ENCODE measurements at regions not wholly inside any gene's neighbourhood (a gene's known extent, or its start where the extent isn't known, plus 50 kb on each side); places are given as distances from the start of the nearest gene placed in this dataset.
"Not testable (repeated sequence)": the region's sequence is repeated elsewhere in the genome, so short reads cannot be mapped to it uniquely, and the experiment has no call there.

- H3K4me1 Mint-ChIP-seq, result no peaks in the 10 kb centered on the region
- TF ChIP-seq CTCF (IDR thresholded peaks at IDR 0.05), result no peak
- no peak for ATAC-seq (ENCODE audit: low read depth)
Observed at GRCh38 chr10:109765838-109766237, 157.5 kb downstream of the XPNPEP1 start.

GRCh38 chr10:109762555-109762954, 160.8 kb downstream of the XPNPEP1 start:
- H3K36me3 Mint-ChIP-seq (ENCODE audit: low read depth), result no peaks in the 10 kb centered on the region
- POLR2A ChIA-PET, result no interaction called here
- H3K27me3 Mint-ChIP-seq, result peaks cover 4% of the 10 kb centered on the region
- TF ChIP-seq CTCF (IDR thresholded peaks at IDR 0.05), result no peak
- H3K4me3 Mint-ChIP-seq, result no peak overlapping the region
- no peak overlapping the region for H3K27ac Mint-ChIP-seq
- CTCF ChIA-PET, result no interaction called here
- ATAC-seq (ENCODE audit: low read depth) (no peak), DNase-seq (no peak)
- H3K9me3 Mint-ChIP-seq, result no peaks in the 10 kb centered on the region
- no peaks in the 10 kb centered on the region for H3K4me1 Mint-ChIP-seq
- intact Hi-C loops (cut with micrococcal nuclease), result no loop called here

More at GRCh38 chr10:109765838-109766237, 157.5 kb downstream of the XPNPEP1 start:
- Mint-ChIP-seq H3K27ac (no peak overlapping the region), H3K36me3 (ENCODE audit: low read depth) (no peaks in the 10 kb centered on the region), H3K9me3 (no peaks in the 10 kb centered on the region), H3K4me3 (no peak overlapping the region), H3K27me3 (peaks cover 4% of the 10 kb centered on the region)
- DNase-seq, result no peak
- CTCF ChIA-PET, result no interaction called here
- intact Hi-C loops (cut with micrococcal nuclease), result no loop called here
- POLR2A ChIA-PET, result no interaction called here

GRCh38 chr10:109757670-109758069, 165.6 kb downstream of the XPNPEP1 start:
- H3K27me3 Mint-ChIP-seq; CTCF ChIA-PET; H3K27ac Mint-ChIP-seq; H3K4me3 Mint-ChIP-seq; DNase-seq; ATAC-seq (ENCODE audit: low read depth); intact Hi-C loops (cut with micrococcal nuclease); POLR2A ChIA-PET; H3K4me1 Mint-ChIP-seq; H3K9me3 Mint-ChIP-seq; H3K36me3 Mint-ChIP-seq (ENCODE audit: low read depth): not testable (repeated sequence)

GRCh38 chr10:109746861-109747260, 176.4 kb downstream of the XPNPEP1 start:
- Mint-ChIP-seq H3K27ac (no peak overlapping the region), H3K36me3 (ENCODE audit: low read depth) (no peaks in the 10 kb centered on the region), H3K4me1 (no peaks in the 10 kb centered on the region), H3K27me3 (no peaks in the 10 kb centered on the region), H3K4me3 (no peak overlapping the region), H3K9me3 (no peaks in the 10 kb centered on the region)
- CTCF ChIA-PET, result no interaction called here
- intact Hi-C loops (cut with micrococcal nuclease), result no loop called here
- DNase-seq (no peak), ATAC-seq (ENCODE audit: low read depth) (no peak)
- TF ChIP-seq CTCF (IDR thresholded peaks at IDR 0.05), result no peak
- POLR2A ChIA-PET, result no interaction called here

- ChIA-PET POLR2A (no interaction called here), CTCF (no interaction called here)
- no peak for TF ChIP-seq CTCF (IDR thresholded peaks at IDR 0.05)
- ATAC-seq (ENCODE audit: low read depth) (no peak), DNase-seq (no peak)
- Mint-ChIP-seq H3K27ac (no peak overlapping the region), H3K9me3 (no peaks in the 10 kb centered on the region), H3K27me3 (no peaks in the 10 kb centered on the region), H3K4me3 (no peak overlapping the region), H3K4me1 (no peaks in the 10 kb centered on the region), H3K36me3 (ENCODE audit: low read depth) (no peaks in the 10 kb centered on the region)
- intact Hi-C loops (cut with micrococcal nuclease), result no loop called here
Observed at GRCh38 chr10:109744020-109744419, 179.3 kb downstream of the XPNPEP1 start.

GRCh38 chr10:109743574-109743973, 179.7 kb downstream of the XPNPEP1 start:
- Mint-ChIP-seq H3K4me1 (no peaks in the 10 kb centered on the region), H3K9me3 (no peaks in the 10 kb centered on the region), H3K36me3 (ENCODE audit: low read depth) (no peaks in the 10 kb centered on the region), H3K4me3 (no peak overlapping the region), H3K27ac (no peak overlapping the region), H3K27me3 (no peaks in the 10 kb centered on the region)
- intact Hi-C loops (cut with micrococcal nuclease), result no loop called here
- ChIA-PET POLR2A (no interaction called here), CTCF (no interaction called here)
- no peak for TF ChIP-seq CTCF (IDR thresholded peaks at IDR 0.05)
- no peak for ATAC-seq (ENCODE audit: low read depth)
- DNase-seq, result no peak
